Panc1 (cell line): ENCODE measurements at regions not wholly inside any gene's neighbourhood (a gene's known extent, or its start where the extent isn't known, plus 50 kb on each side); places are given as distances from the start of the nearest gene placed in this dataset.

Experiments used
- ATAC-seq: fragments of 200-7000 bp; cut with Tn5 transposase; 2 replicates; pipeline ENCODE4 v1.9.1; 2020; ENCODE audit warnings: mild to moderate bottlenecking, moderate library complexity
- BruUV-seq: library from RNA; stranded (reverse); fragments of 400-500 nt; replicated peaks from 2 replicates; lab custom pipeline; 2021; lab: Mats Ljungman, UMichigan
- CTCF ChIA-PET: fragments of 300-600 bp; sonication (Branson Sonifier 250); formaldehyde crosslinking; loops from one replicate; lab custom pipeline; 2022; ENCODE audit warnings: antibody characterized with exemption; lab: Charles Lee
- POLR2A ChIA-PET: fragments of 300-600 bp; sonication (Branson Sonifier 250); formaldehyde crosslinking; loops from one replicate; lab custom pipeline; 2022; ENCODE audit warnings: antibody characterized with exemption; lab: Charles Lee
- DNase-seq: peaks from one replicate; pipeline ENCODE4 v3.0.0-alpha.2; 2010; ENCODE audit warnings: low read depth, low spot score
- H3K27ac ChIP-seq: 2 replicates; pipeline ENCODE4 v1.5.1; 2011; ENCODE audit warnings: mild to moderate bottlenecking, low read length, inconsistent platforms
- H3K27me3 ChIP-seq: fragments of 200-500 bp; sonication (Bioruptor generic); 2 replicates; pipeline ENCODE4 v1.6.0; 2014; ENCODE audit warnings: low read length, inconsistent platforms; ENCODE audit not compliant: control insufficient read depth, insufficient read depth
- H3K36me3 ChIP-seq: fragments of 200-500 bp; sonication (Bioruptor generic); 2 replicates; pipeline ENCODE4 v1.5.1; 2014; ENCODE audit warnings: inconsistent platforms, mild to moderate bottlenecking, low read length, moderate library complexity; ENCODE audit not compliant: control insufficient read depth, insufficient read depth
- H3K4me1 ChIP-seq: 2 replicates; pipeline ENCODE4 v1.5.1; 2011; ENCODE audit warnings: inconsistent platforms, mild to moderate bottlenecking, low read length, moderate library complexity; ENCODE audit not compliant: control insufficient read depth, insufficient read depth
- H3K4me3 ChIP-seq, 2 experiments: 2 replicates each; pipeline ENCODE4 v1.5.1; 2011 to 2012; ENCODE audit warnings: low read depth in 2 of 2, low read length in 2 of 2, mild to moderate bottlenecking in 2 of 2, inconsistent platforms in 1 of 2, moderate library complexity in 1 of 2
- H3K9me3 ChIP-seq: fragments of 200-500 bp; sonication (Bioruptor generic); 2 replicates; pipeline ENCODE4 v1.5.1; 2014; ENCODE audit warnings: low read depth, mild to moderate bottlenecking, inconsistent platforms, low read length, moderate library complexity; ENCODE audit not compliant: control insufficient read depth, insufficient read depth
- POLR2AphosphoS5 ChIP-seq: IDR thresholded peaks from 2 replicates; pipeline ENCODE4 v1.6.1; 2012; ENCODE audit warnings: mild to moderate bottlenecking, low read depth, low read length, moderate library complexity
- SIN3A ChIP-seq: IDR thresholded peaks from 2 replicates; pipeline ENCODE4 v1.6.1; 2012; ENCODE audit warnings: low read depth, mild to moderate bottlenecking, low read length, moderate library complexity, borderline replicate concordance; ENCODE audit not compliant: insufficient read depth
- TCF7L2 ChIP-seq: IDR thresholded peaks from 2 replicates; pipeline ENCODE4 v1.6.1; 2011; ENCODE audit warnings: mild to moderate bottlenecking, low read depth, low read length, inconsistent platforms
- in situ Hi-C: cut with HindIII; loops from 2 replicates; pipeline ENCODE4 v1.10.0; 2016; ENCODE audit warnings: low sequenced_read_pairs, low pct_unique_long_range_greater_than_20kb
- intact Hi-C: fragments of 100-400 bp; cut with micrococcal nuclease; formaldehyde crosslinking; loops from one replicate; pipeline ENCODE4 v1.10.0; 2022; ENCODE audit not compliant: unreplicated experiment
- TF ChIP-seq, protein P1 (sequence below): fragments of 450-650 bp; IDR thresholded peaks from 2 replicates; pipeline ENCODE4 v1.5.1; 2017; ENCODE audit warnings: mild to moderate bottlenecking
- TF ChIP-seq, protein P2 (sequence below), 2 experiments: IDR thresholded peaks; 2 replicates each; pipeline ENCODE4 v1.6.1; 2011 to 2012; ENCODE audit warnings: low read depth in 2 of 2, control low read depth in 1 of 2, low read length in 1 of 2, mild to moderate bottlenecking in 1 of 2, moderate library complexity in 1 of 2; ENCODE audit not compliant: insufficient read depth in 1 of 2

DNA sequence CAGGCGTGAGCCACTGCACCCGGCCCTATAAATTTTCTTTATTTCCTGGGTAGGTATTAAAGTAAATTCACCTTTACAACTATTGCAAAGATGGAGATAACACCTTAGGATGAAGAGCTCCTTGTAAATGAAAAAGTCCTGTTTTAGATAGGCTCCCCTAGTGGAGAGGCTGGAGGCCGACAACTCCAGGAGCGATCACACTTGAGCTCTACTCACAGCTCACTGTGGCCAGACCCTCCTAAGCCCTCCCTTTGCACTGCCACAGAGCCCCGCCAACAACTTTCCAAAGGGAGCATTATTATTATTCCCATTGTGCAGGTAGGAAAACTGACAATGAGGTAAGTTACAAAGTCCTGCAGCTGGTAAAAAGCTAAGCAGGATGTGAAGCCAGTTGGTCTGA lies 139.1 kb upstream of the ERCC6L2 start:
- POLR2A ChIA-PET, result no interaction called here
- no peaks in the 10 kb centered on the region for H3K27me3 ChIP-seq
- intact Hi-C loops (no loop called here), in situ Hi-C loops (no loop called here)
- H3K27ac ChIP-seq, result no peak overlapping the region
- CTCF ChIA-PET, result interaction anchor here (0.9 kb wide), 1 partner anchor 9 kb away, joined by 3 read pairs; no protein-coding TSS in a partner anchor
- no peaks in the 10 kb centered on the region for H3K9me3 ChIP-seq
- no peak overlapping the region for H3K4me3 ChIP-seq
- ATAC-seq (peak; percentile 73), DNase-seq (no peak)
- BruUV-seq, result no TSS peak
- no peaks in the 10 kb centered on the region for H3K36me3 ChIP-seq
- TF ChIP-seq POLR2AphosphoS5 (no peak), TCF7L2 (no peak), SIN3A (no peak)
- TF ChIP-seq, protein P1, sequence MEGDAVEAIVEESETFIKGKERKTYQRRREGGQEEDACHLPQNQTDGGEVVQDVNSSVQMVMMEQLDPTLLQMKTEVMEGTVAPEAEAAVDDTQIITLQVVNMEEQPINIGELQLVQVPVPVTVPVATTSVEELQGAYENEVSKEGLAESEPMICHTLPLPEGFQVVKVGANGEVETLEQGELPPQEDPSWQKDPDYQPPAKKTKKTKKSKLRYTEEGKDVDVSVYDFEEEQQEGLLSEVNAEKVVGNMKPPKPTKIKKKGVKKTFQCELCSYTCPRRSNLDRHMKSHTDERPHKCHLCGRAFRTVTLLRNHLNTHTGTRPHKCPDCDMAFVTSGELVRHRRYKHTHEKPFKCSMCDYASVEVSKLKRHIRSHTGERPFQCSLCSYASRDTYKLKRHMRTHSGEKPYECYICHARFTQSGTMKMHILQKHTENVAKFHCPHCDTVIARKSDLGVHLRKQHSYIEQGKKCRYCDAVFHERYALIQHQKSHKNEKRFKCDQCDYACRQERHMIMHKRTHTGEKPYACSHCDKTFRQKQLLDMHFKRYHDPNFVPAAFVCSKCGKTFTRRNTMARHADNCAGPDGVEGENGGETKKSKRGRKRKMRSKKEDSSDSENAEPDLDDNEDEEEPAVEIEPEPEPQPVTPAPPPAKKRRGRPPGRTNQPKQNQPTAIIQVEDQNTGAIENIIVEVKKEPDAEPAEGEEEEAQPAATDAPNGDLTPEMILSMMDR, result peak; percentile 64
- TF ChIP-seq, protein P2, sequence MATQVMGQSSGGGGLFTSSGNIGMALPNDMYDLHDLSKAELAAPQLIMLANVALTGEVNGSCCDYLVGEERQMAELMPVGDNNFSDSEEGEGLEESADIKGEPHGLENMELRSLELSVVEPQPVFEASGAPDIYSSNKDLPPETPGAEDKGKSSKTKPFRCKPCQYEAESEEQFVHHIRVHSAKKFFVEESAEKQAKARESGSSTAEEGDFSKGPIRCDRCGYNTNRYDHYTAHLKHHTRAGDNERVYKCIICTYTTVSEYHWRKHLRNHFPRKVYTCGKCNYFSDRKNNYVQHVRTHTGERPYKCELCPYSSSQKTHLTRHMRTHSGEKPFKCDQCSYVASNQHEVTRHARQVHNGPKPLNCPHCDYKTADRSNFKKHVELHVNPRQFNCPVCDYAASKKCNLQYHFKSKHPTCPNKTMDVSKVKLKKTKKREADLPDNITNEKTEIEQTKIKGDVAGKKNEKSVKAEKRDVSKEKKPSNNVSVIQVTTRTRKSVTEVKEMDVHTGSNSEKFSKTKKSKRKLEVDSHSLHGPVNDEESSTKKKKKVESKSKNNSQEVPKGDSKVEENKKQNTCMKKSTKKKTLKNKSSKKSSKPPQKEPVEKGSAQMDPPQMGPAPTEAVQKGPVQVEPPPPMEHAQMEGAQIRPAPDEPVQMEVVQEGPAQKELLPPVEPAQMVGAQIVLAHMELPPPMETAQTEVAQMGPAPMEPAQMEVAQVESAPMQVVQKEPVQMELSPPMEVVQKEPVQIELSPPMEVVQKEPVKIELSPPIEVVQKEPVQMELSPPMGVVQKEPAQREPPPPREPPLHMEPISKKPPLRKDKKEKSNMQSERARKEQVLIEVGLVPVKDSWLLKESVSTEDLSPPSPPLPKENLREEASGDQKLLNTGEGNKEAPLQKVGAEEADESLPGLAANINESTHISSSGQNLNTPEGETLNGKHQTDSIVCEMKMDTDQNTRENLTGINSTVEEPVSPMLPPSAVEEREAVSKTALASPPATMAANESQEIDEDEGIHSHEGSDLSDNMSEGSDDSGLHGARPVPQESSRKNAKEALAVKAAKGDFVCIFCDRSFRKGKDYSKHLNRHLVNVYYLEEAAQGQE (IDR thresholded peaks at IDR 0.05; ENCODE audit: insufficient read depth in 1 of 2, low read depth in 2 of 2, low read length in 1 of 2), result no peak
- H3K4me1 ChIP-seq, result no peaks in the 10 kb centered on the region

DNA sequence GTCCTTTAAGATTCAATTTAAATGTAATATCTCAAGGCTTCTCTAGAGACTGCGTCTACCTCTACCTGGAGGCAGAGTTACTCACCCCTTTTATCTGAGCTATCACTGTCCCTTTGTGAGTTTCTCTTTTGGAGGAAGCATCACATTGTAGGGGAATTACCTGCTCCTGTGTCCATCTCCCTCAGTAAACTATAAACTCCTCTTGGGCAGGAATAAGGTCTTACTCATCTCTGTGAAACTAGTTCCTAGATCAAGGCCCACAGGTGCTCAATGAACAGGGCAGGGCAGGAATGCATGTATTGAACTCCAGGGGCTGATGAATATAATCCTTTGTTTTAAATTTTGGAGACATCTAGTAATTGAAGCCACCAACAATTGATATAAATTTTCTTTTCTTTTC lies 139.8 kb upstream of the ERCC6L2 start:
- intact Hi-C loops (no loop called here), in situ Hi-C loops (no loop called here)
- Histone ChIP-seq H3K4me3 (no peak overlapping the region), H3K27ac (no peak overlapping the region), H3K4me1 (no peaks in the 10 kb centered on the region), H3K9me3 (no peaks in the 10 kb centered on the region), H3K36me3 (no peaks in the 10 kb centered on the region), H3K27me3 (no peaks in the 10 kb centered on the region)
- no peak for ATAC-seq
- ChIA-PET CTCF (interaction anchor here (0.9 kb wide), 1 partner anchor 9 kb away, joined by 3 read pairs; no protein-coding TSS in a partner anchor), POLR2A (no interaction called here)
- no TSS peak for BruUV-seq
- no peak for DNase-seq
- no peak for TF ChIP-seq POLR2AphosphoS5
- no peak for TF ChIP-seq SIN3A
- TF ChIP-seq TCF7L2, result no peak
- TF ChIP-seq, protein P2 (IDR thresholded peaks at IDR 0.05; ENCODE audit: insufficient read depth in 1 of 2, low read depth in 2 of 2, low read length in 1 of 2), result no peak
- TF ChIP-seq, protein P1, result no peak
